HCT116 (cell line): ENCODE measurements at regions not wholly inside any gene's neighbourhood (a gene's known extent, or its start where the extent isn't known, plus 50 kb on each side); places are given as distances from the start of the nearest gene placed in this dataset.

Experiments
- ATAC-seq: fragments of 200-7000 bp; cut with Tn5 transposase; 2 replicates; pipeline ENCODE4 v1.9.1; 2020; ENCODE audit warnings: mild to moderate bottlenecking, moderate library complexity
- BruUV-seq: library from RNA; stranded (reverse); fragments of 400-500 nt; replicated peaks from 2 replicates; lab custom pipeline; 2021; lab: Mats Ljungman, UMichigan
- CTCF ChIA-PET: fragments of 300-600 bp; sonication (Branson Sonifier 250); formaldehyde crosslinking; loops from one replicate; lab custom pipeline; 2021; ENCODE audit warnings: antibody characterized with exemption; lab: Charles Lee
- POLR2A ChIA-PET: fragments of 300-600, 350-600 bp; sonication (Branson Sonifier 250); formaldehyde crosslinking; loops from one replicate; lab custom pipeline; 2021; ENCODE audit warnings: antibody characterized with exemption; lab: Charles Lee
- RAD21 ChIA-PET, 2 experiments: fragments of 300-600 bp; sonication (Branson Sonifier 250); formaldehyde crosslinking; loops; one replicate each; lab custom pipeline; 2023; ENCODE audit warnings: low total read pairs in 2 of 2; ENCODE audit not compliant: uncharacterized antibody in 2 of 2, unreplicated experiment in 2 of 2, low non-redundant PET in 1 of 2; lab: Charles Lee
- DNase-seq: peaks from one replicate; pipeline ENCODE4 v3.0.0-alpha.2; 2010; ENCODE audit warnings: low read depth, low spot score
- H2AFZ ChIP-seq: fragments of 200-600 bp; shearing (Covaris generic), sonication (generic); 2 replicates; pipeline ENCODE4 v1.6.1; 2017; ENCODE audit warnings: low read depth, mixed run types, mixed read lengths, antibody characterized with exemption, low read length; ENCODE audit not compliant: poor library complexity, severe bottlenecking
- H3K27ac ChIP-seq: 2 replicates; pipeline ENCODE4 v1.5.1; 2012; ENCODE audit warnings: low read depth, low read length
- H3K27me3 ChIP-seq: fragments of 200-600 bp; sonication (generic); 2 replicates; pipeline ENCODE4 v1.6.1; 2016; ENCODE audit warnings: mixed run types, low read length, mixed read lengths; ENCODE audit not compliant: insufficient read depth
- H3K36me3 ChIP-seq, 2 experiments: fragments of 200-500 bp in 1 of 2; fragments of 200-600 bp in 1 of 2; sonication (Bioruptor generic) in 1 of 2; sonication (generic) in 1 of 2; 2 replicates each; pipeline versions ENCODE4 v1.5.1 to v1.6.1; 2014 to 2016; ENCODE audit warnings: low read length in 2 of 2, inconsistent platforms in 1 of 2, mixed read lengths in 1 of 2, mixed run types in 1 of 2; ENCODE audit not compliant: insufficient read depth in 2 of 2, control insufficient read depth in 1 of 2
- H3K4me1 ChIP-seq, 2 experiments: fragments of 200-600 bp in 1 of 2; sonication (generic) in 1 of 2; 2 replicates each; pipeline versions ENCODE4 v1.5.1 to v1.6.1; 2012 to 2017; ENCODE audit warnings: low read length in 2 of 2, inconsistent platforms in 1 of 2, mild to moderate bottlenecking in 1 of 2, mixed read lengths in 1 of 2, mixed run types in 1 of 2, moderate library complexity in 1 of 2; ENCODE audit not compliant: insufficient read depth in 2 of 2, control insufficient read depth in 1 of 2
- H3K4me2 ChIP-seq: fragments of 200-600 bp; sonication (generic); 2 replicates; pipeline ENCODE4 v1.6.1; 2017; ENCODE audit warnings: mixed run types, low read length, mixed read lengths
- H3K4me3 ChIP-seq, 2 experiments: fragments of 200-600 bp in 1 of 2; sonication (generic) in 1 of 2; replicated peaks in 1 of 2; 2 replicates each; pipeline ENCODE4 v1.5.1; 2011 to 2016; ENCODE audit warnings: low read length in 2 of 2, control low read depth in 1 of 2, low read depth in 1 of 2, mild to moderate bottlenecking in 1 of 2, mixed read lengths in 1 of 2, mixed run types in 1 of 2
- H3K79me2 ChIP-seq: fragments of 200-600 bp; sonication (generic); 2 replicates; pipeline ENCODE4 v1.6.1; 2017; ENCODE audit warnings: mild to moderate bottlenecking, mixed run types, low read length, moderate library complexity, mixed read lengths; ENCODE audit not compliant: insufficient read depth
- H3K9ac ChIP-seq: fragments of 200-600 bp; sonication (generic); 2 replicates; pipeline ENCODE4 v1.6.1; 2016; ENCODE audit warnings: low read length, mixed read lengths
- H3K9me2 ChIP-seq: fragments of 200-600 bp; sonication (generic), shearing (Covaris generic); 2 replicates; pipeline ENCODE4 v1.6.1; 2017; ENCODE audit warnings: mixed run types, mild to moderate bottlenecking, moderate library complexity; ENCODE audit not compliant: insufficient read depth
- H3K9me3 ChIP-seq, 2 experiments: fragments of 200-500 bp in 1 of 2; fragments of 200-600 bp in 1 of 2; sonication (Bioruptor generic) in 1 of 2; sonication (generic) in 1 of 2; 2 replicates each; pipeline ENCODE4 v1.6.1; 2014 to 2017; ENCODE audit warnings: low read length in 2 of 2, mixed read lengths in 2 of 2, inconsistent platforms in 1 of 2, low read depth in 1 of 2, mild to moderate bottlenecking in 1 of 2, mixed run types in 1 of 2, moderate library complexity in 1 of 2; ENCODE audit not compliant: control insufficient read depth in 1 of 2, insufficient read depth in 1 of 2
- H4K20me1 ChIP-seq: fragments of 200-600 bp; sonication (generic), shearing (Covaris generic); 2 replicates; pipeline ENCODE4 v1.6.1; 2017; ENCODE audit warnings: mixed run types, mild to moderate bottlenecking, moderate library complexity; ENCODE audit not compliant: insufficient read depth
- CBX3 ChIP-seq: IDR thresholded peaks from 2 replicates; pipeline ENCODE4 v1.6.1; 2012; ENCODE audit warnings: low read depth
- CEBPB ChIP-seq: IDR thresholded peaks from 2 replicates; pipeline ENCODE4 v1.6.1; 2012; ENCODE audit warnings: low read depth
- CTCF ChIP-seq, 3 experiments: fragments of 200-600 bp in 1 of 3; sonication (generic) in 1 of 3; IDR thresholded peaks in 2 of 3; conservative IDR thresholded peaks in 1 of 3; 2 replicates each; pipeline ENCODE4 v1.5.1; 2012 to 2017; ENCODE audit warnings: low read depth in 2 of 3, low read length in 2 of 3, antibody characterized with exemption in 1 of 3, borderline replicate concordance in 1 of 3, control low read depth in 1 of 3, mild to moderate bottlenecking in 1 of 3, mixed read lengths in 1 of 3, mixed run types in 1 of 3, moderate library complexity in 1 of 3; ENCODE audit not compliant: insufficient read depth in 1 of 3
- EGR1 ChIP-seq: IDR thresholded peaks from 2 replicates; pipeline ENCODE4 v1.6.1; 2012; ENCODE audit warnings: low read depth
- EZH2 ChIP-seq: fragments of 200-600 bp; sonication (generic); IDR thresholded peaks from 2 replicates; pipeline ENCODE4 v1.6.1; 2017; ENCODE audit warnings: antibody characterized with exemption, mixed run types
- EZH2phosphoT487 ChIP-seq: fragments of 200-600 bp; IDR thresholded peaks from 2 replicates; pipeline ENCODE4 v1.6.1; 2018; ENCODE audit warnings: antibody characterized with exemption, borderline replicate concordance
- FOSL1 ChIP-seq: IDR thresholded peaks from 2 replicates; pipeline ENCODE4 v1.6.1; 2012; ENCODE audit warnings: low read depth
- POLR2A ChIP-seq: IDR thresholded peaks from 2 replicates; pipeline ENCODE4 v1.7.0; 2011; ENCODE audit warnings: borderline replicate concordance; ENCODE audit not compliant: insufficient read depth, insufficient read length; ENCODE audit errors: extremely low read depth
- POLR2AphosphoS5 ChIP-seq: IDR thresholded peaks from 2 replicates; pipeline ENCODE4 v1.6.1; 2011; ENCODE audit warnings: mild to moderate bottlenecking, low read depth, low read length, moderate library complexity
- RAD21 ChIP-seq: IDR thresholded peaks from 2 replicates; pipeline ENCODE4 v1.6.1; 2012; ENCODE audit warnings: low read depth, mild to moderate bottlenecking
- REST ChIP-seq: IDR thresholded peaks from 2 replicates; pipeline ENCODE4 v1.6.1; 2012; ENCODE audit warnings: low read depth
- SP1 ChIP-seq: IDR thresholded peaks from 2 replicates; pipeline ENCODE4 v1.6.1; 2012; ENCODE audit warnings: low read depth
- SRF ChIP-seq: IDR thresholded peaks from 2 replicates; pipeline ENCODE4 v1.6.1; 2012; ENCODE audit warnings: low read depth
- YY1 ChIP-seq: IDR thresholded peaks from 2 replicates; pipeline ENCODE4 v1.6.1; 2011; ENCODE audit warnings: low read length, low read depth, moderate library complexity, mild to moderate bottlenecking; ENCODE audit not compliant: insufficient replicate concordance; ENCODE audit errors: extremely low read depth
- ZFX ChIP-seq: fragments of 450-650 bp; IDR thresholded peaks from 2 replicates; pipeline ENCODE4 v1.6.1; 2017
- ZNF274 ChIP-seq: fragments of 200-500 bp; sonication (Bioruptor generic); IDR thresholded peaks from 2 replicates; pipeline ENCODE4 v1.6.1; 2014; ENCODE audit warnings: mild to moderate bottlenecking, low read depth, low read length, inconsistent platforms
- intact Hi-C: fragments of 100-400 bp; cut with micrococcal nuclease; formaldehyde crosslinking; loops from 2 replicates; pipeline ENCODE4 v1.10.0; 2022

DNA sequence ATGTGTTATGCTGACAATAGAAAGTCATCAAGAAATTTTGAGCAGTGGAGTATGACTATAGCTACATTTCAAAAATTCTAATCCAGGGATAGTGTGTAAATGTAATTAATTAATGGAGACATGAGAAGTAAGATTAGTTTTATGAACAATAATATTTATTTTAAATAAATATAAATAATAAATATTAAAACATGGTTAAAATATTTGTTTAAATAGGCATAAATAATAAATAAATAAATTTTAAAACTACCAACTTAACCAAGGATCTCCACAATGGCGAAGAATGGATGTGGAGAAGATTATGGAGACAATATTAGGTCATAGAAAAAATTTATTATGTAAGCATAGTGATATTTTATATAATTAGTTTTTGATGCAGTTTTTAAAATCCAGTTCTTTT, 588.2 kb upstream of the NOVA1 start:
- intact Hi-C loops: no loop called here
- CTCF ChIA-PET: no interaction called here

GRCh38 chr14:27187136-27187535, 589.3 kb upstream of the NOVA1 start:
- Histone ChIP-seq H3K79me2 (no peaks in the 10 kb centered on the region), H3K9me3 (peaks cover 14 to 22% of the 10 kb centered on the region in 2 experiments; a peak in 2 of 4 replicates), H4K20me1 (no peaks in the 10 kb centered on the region), H3K36me3 (no peaks in the 10 kb centered on the region), H3K4me3 (no peak overlapping the region), H3K4me2 (no peak overlapping the region), H3K9ac (no peak overlapping the region), H3K9me2 (no peaks in the 10 kb centered on the region), H2AFZ (no peak overlapping the region), H3K4me1 (no peaks in the 10 kb centered on the region), H3K27ac (no peak overlapping the region), H3K27me3 (no peaks in the 10 kb centered on the region)
- ChIA-PET CTCF (no interaction called here), POLR2A (no interaction called here), RAD21 (no interaction called here)
- ATAC-seq: no peak
- intact Hi-C loops: no loop called here
- no TSS peak for BruUV-seq
- no peak for DNase-seq
- TF ChIP-seq SP1 (no peak), ZFX (no peak), ZNF274 (no peak), SRF (no peak), CBX3 (no peak), YY1 (no peak), EGR1 (no peak), REST (no peak), CEBPB (no peak), FOSL1 (no peak), RAD21 (no peak), EZH2 (no peak)

More for the DNA sequence above, 588.2 kb upstream of the NOVA1 start:
- BruUV-seq: no TSS peak
- ChIA-PET RAD21 (no interaction called here), POLR2A (no interaction called here)
- DNase-seq (no peak), ATAC-seq (no peak)
- H4K20me1 ChIP-seq: no peaks in the 10 kb centered on the region
- H3K9ac ChIP-seq: no peak overlapping the region
- H2AFZ ChIP-seq: no peak overlapping the region
- no peak overlapping the region for H3K27ac ChIP-seq
- H3K9me3 ChIP-seq: peaks cover 14 to 27% of the 10 kb centered on the region in 2 experiments; a peak in 3 of 4 replicates
- H3K4me3 ChIP-seq: no peak overlapping the region
- H3K9me2 ChIP-seq: no peaks in the 10 kb centered on the region
- H3K4me1 ChIP-seq: no peaks in the 10 kb centered on the region
- no peaks in the 10 kb centered on the region for H3K36me3 ChIP-seq
- H3K79me2 ChIP-seq: no peaks in the 10 kb centered on the region
- no peaks in the 10 kb centered on the region for H3K27me3 ChIP-seq
- no peak for TF ChIP-seq CTCF (IDR thresholded peaks at IDR 0.05 in 2 of 3, conservative IDR thresholded peaks at IDR 0.05 in 1 of 3; ENCODE audit: borderline replicate concordance in 1 of 3, insufficient read depth in 1 of 3, low read depth in 2 of 3, low read length in 2 of 3)
- no peak for TF ChIP-seq POLR2A
- no peak for TF ChIP-seq EZH2phosphoT487
- TF ChIP-seq POLR2AphosphoS5: no peak
- H3K4me2 ChIP-seq: no peak overlapping the region
